HepG2 (cell line): ENCODE measurements at regions not wholly inside any gene's neighbourhood (a gene's known extent, or its start where the extent isn't known, plus 50 kb on each side); places are given as distances from the start of the nearest gene placed in this dataset.

Experiments
- POLR2AphosphoS5 ChIP-seq: IDR thresholded peaks from 2 replicates; pipeline ENCODE4 v1.6.1; 2012; ENCODE audit warnings: low read depth, low read length
- RAD51 ChIP-seq: fragments of 450-650 bp; IDR thresholded peaks from 2 replicates; pipeline ENCODE4 v1.6.1; 2016; ENCODE audit warnings: borderline replicate concordance
- SMARCE1 ChIP-seq: fragments of 450-650 bp; IDR thresholded peaks from 2 replicates; pipeline ENCODE4 v1.6.1; 2017; ENCODE audit warnings: borderline replicate concordance
- SNAI1 ChIP-seq: sonication (generic); formaldehyde crosslinking; IDR thresholded peaks from 2 replicates; pipeline ENCODE4 v1.5.0; 2020; ENCODE audit warnings: mild to moderate bottlenecking, missing genetic modification reagents, borderline replicate concordance
- TF ChIP-seq, protein P1 (sequence below), 2 experiments: fragments of 450-650 bp in 1 of 2; sonication (generic) in 1 of 2; formaldehyde crosslinking in 1 of 2; IDR thresholded peaks; 2 replicates each; pipeline versions ENCODE4 v1.6.1 to v1.8.0; 2016 to 2022; ENCODE audit warnings: antibody characterized with exemption in 1 of 2, mild to moderate bottlenecking in 1 of 2, missing genetic modification reagents in 1 of 2

GRCh38 chr14:76324133-76324532 lies 51.8 kb upstream of the ESRRB start:
- TF ChIP-seq SNAI1 (no peak), POLR2AphosphoS5 (no peak), SMARCE1 (no peak), RAD51 (no peak)
- TF ChIP-seq, protein P1, sequence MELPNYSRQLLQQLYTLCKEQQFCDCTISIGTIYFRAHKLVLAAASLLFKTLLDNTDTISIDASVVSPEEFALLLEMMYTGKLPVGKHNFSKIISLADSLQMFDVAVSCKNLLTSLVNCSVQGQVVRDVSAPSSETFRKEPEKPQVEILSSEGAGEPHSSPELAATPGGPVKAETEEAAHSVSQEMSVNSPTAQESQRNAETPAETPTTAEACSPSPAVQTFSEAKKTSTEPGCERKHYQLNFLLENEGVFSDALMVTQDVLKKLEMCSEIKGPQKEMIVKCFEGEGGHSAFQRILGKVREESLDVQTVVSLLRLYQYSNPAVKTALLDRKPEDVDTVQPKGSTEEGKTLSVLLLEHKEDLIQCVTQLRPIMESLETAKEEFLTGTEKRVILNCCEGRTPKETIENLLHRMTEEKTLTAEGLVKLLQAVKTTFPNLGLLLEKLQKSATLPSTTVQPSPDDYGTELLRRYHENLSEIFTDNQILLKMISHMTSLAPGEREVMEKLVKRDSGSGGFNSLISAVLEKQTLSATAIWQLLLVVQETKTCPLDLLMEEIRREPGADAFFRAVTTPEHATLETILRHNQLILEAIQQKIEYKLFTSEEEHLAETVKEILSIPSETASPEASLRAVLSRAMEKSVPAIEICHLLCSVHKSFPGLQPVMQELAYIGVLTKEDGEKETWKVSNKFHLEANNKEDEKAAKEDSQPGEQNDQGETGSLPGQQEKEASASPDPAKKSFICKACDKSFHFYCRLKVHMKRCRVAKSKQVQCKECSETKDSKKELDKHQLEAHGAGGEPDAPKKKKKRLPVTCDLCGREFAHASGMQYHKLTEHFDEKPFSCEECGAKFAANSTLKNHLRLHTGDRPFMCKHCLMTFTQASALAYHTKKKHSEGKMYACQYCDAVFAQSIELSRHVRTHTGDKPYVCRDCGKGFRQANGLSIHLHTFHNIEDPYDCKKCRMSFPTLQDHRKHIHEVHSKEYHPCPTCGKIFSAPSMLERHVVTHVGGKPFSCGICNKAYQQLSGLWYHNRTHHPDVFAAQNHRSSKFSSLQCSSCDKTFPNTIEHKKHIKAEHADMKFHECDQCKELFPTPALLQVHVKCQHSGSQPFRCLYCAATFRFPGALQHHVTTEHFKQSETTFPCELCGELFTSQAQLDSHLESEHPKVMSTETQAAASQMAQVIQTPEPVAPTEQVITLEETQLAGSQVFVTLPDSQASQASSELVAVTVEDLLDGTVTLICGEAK (IDR thresholded peaks at IDR 0.05): no peak
- TF ChIP-seq, protein P1 (CRISPR knock-in tag; IDR thresholded peaks at IDR 0.05): no peak
